Skeletal muscle tissue (tissue), 3 donors: ENCODE measurements at regions not wholly inside any gene's neighbourhood (a gene's known extent, or its start where the extent isn't known, plus 50 kb on each side); places are given as distances from the start of the nearest gene placed in this dataset.
"Not testable (repeated sequence)": the region's sequence is repeated elsewhere in the genome, so short reads cannot be mapped to it uniquely, and the experiment has no call there.

Source experiments
- H3K27ac ChIP-seq: one replicate; pipeline ENCODE4 v1.7.0; 2013; ENCODE audit warnings: mild to moderate bottlenecking, low read depth, low read length, inconsistent platforms
- H3K27me3 ChIP-seq, 3 donors: one replicate each; pipeline ENCODE4 v1.7.0; 2013; ENCODE audit warnings: low read length in 3 of 3; ENCODE audit not compliant: control insufficient read depth in 3 of 3, insufficient read depth in 3 of 3
- H3K36me3 ChIP-seq, 3 donors: one replicate each; pipeline ENCODE4 v1.7.0; 2013; ENCODE audit warnings: low read length in 3 of 3; ENCODE audit not compliant: control insufficient read depth in 3 of 3, insufficient read depth in 3 of 3
- H3K4me1 ChIP-seq, 3 donors: one replicate each; pipeline ENCODE4 v1.7.0; 2013; ENCODE audit warnings: low read length in 3 of 3, mild to moderate bottlenecking in 3 of 3; ENCODE audit not compliant: control insufficient read depth in 3 of 3, insufficient read depth in 3 of 3
- H3K4me3 ChIP-seq, 3 donors: one replicate each; pipeline ENCODE4 v1.7.0; 2013; ENCODE audit warnings: low read length in 3 of 3
- H3K9ac ChIP-seq, 3 donors: one replicate each; pipeline ENCODE4 v1.7.0; 2013; ENCODE audit warnings: low read length in 3 of 3, mild to moderate bottlenecking in 3 of 3, moderate library complexity in 2 of 3, low read depth in 1 of 3
- H3K9me3 ChIP-seq, 3 donors: one replicate each; pipeline ENCODE4 v1.7.0; 2013; ENCODE audit warnings: low read length in 3 of 3; ENCODE audit not compliant: control insufficient read depth in 3 of 3
- donor health status: Osteomylitis.

DNA sequence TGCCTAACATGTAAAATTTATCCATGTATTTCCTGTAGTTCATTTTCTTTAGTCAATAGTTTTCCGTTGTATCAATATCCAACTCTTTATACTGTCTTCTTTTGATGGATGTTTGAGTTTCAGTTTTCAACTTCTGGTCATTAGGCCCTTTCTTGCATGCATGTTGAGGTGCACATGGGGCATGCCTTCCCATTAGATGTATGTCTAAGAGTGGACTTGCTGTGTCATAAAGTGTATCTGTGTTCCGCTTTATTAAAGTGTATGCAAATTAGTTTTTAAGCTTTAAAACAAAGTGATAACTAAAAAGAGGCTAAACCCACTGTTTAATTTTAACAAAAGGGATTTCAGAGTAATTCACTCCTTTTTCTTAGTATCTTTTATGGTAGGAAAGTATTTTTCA lies 441.1 kb downstream of the PCNX1 start:
- no peaks in the 10 kb centered on the region for H3K27me3 ChIP-seq
- H3K9me3 ChIP-seq: no peaks in the 10 kb centered on the region
- no peaks in the 10 kb centered on the region for H3K4me1 ChIP-seq
- no peak overlapping the region for H3K9ac ChIP-seq
- H3K36me3 ChIP-seq: no peaks in the 10 kb centered on the region
- H3K4me3 ChIP-seq: no peak overlapping the region
- H3K27ac ChIP-seq: no peak overlapping the region

DNA sequence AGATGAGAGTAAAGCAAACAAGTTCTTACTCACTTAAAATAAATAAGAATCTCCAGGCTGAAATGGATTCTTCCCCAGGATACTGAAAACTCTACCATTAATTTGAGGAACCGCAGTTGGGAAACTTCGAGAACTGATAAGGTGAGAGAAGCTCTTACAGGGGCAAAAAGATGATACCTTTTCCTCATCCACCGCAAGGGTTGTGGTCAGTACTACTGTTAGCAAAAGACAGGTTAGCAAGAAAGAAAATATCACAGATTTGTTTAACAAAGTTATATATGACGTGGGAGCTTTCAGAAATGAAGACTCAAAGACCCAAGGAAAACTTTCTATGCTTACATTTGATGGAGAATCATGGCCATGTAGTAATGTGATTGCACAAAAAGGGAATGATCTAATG lies 441.6 kb downstream of the PCNX1 start:
- Histone ChIP-seq H3K36me3 (no peaks in the 10 kb centered on the region), H3K27ac (no peak overlapping the region), H3K4me3 (no peak overlapping the region), H3K9ac (no peak overlapping the region), H3K27me3 (no peaks in the 10 kb centered on the region), H3K4me1 (no peaks in the 10 kb centered on the region), H3K9me3 (no peaks in the 10 kb centered on the region)

DNA sequence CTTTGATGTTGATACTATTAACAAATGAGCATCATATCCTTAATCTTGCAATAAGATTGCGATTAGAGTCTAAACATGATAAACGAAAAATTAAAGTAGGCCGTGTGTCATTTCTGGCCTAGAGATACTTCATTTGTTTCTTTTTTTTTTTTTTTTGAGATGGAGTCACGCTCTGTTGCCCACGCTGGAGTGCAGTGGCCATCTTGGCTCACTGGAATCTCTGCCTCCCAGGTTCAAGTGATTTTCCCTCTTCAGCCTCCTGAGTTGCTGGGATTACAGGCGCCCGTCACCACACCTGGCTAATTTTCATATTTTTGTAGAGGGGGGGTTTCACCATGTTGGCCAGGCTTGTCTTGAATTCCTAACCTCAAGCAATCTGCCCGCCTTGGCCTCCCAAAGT lies 446.9 kb downstream of the PCNX1 start:
- Histone ChIP-seq H3K9ac (no peak overlapping the region), H3K9me3 (no peaks in the 10 kb centered on the region), H3K27me3 (no peaks in the 10 kb centered on the region), H3K27ac (no peak overlapping the region), H3K36me3 (no peaks in the 10 kb centered on the region), H3K4me1 (peaks cover 9 to 14% (median 11%) of the 10 kb centered on the region in 3 donors), H3K4me3 (no peak overlapping the region)

DNA sequence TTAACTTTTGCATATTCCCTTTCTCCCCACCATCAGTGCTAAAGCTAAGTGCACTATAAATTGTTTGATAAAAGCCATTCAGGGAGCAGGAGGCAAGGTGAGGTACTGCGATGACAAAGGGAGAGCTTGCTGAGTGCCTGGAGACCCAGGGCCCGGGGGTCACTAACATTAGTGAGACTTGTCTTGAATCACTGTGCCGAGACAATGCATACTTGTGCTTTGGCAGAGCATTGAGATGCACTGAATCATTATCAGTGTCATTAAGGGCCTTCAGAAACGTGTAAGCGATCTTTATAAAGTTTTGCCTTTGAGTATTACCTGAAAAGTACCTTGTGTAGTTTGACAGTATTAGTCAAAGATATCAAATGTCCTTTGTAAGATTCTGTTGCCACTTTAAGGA lies 447.5 kb downstream of the PCNX1 start:
- Histone ChIP-seq H3K9ac (no peak overlapping the region), H3K27ac (no peak overlapping the region), H3K9me3 (no peaks in the 10 kb centered on the region), H3K27me3 (no peaks in the 10 kb centered on the region), H3K4me1 (peaks cover 9 to 14% (median 11%) of the 10 kb centered on the region in 3 donors), H3K36me3 (no peaks in the 10 kb centered on the region), H3K4me3 (no peak overlapping the region)

DNA sequence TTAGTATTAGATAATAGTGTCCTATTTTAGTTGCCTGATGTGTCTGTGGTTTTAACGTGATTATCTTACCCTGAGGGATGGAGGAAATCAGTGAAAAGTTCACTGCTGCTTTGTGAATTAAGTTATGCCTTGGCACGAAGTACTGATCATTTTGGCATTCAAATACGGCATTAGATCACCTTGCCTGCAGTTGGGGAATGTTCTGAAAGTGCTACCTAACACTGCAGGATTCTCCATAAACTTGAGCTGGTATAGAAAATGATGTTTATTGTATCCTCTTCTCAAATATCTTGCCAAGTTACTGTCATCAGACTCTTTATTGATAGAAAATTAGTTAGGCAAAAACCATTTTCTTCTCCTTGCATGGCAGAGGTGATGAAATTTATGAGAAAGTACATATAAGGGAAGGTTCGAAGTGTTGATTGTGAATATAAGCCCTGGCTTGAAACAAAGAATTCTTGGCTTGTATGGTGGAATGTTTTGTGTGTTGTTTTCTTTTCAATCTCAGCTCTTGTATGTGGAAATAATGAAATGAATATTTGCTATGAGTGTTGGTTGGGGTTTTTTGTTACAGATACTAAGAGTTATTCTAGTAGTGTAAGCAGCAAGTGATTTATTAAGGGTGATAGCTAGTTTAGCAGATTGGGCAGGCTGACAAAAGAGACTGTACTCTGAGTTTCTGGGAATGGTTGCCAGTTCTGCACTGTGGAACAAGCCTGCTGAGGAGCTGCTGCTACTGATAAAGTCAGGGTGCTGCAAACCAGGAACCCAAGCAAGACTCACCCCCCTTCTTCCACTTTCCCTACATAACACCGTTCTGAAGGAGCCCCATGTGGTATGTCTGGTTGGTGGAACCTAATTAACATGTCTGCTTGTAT lies 448.3 kb downstream of the PCNX1 start:
- Histone ChIP-seq H3K27ac (no peak overlapping the region), H3K27me3 (no peaks in the 10 kb centered on the region), H3K9me3 (no peaks in the 10 kb centered on the region), H3K9ac (no peak overlapping the region), H3K4me1 (peaks cover 9 to 14% (median 11%) of the 10 kb centered on the region in 3 donors), H3K36me3 (no peaks in the 10 kb centered on the region), H3K4me3 (no peak overlapping the region)

DNA sequence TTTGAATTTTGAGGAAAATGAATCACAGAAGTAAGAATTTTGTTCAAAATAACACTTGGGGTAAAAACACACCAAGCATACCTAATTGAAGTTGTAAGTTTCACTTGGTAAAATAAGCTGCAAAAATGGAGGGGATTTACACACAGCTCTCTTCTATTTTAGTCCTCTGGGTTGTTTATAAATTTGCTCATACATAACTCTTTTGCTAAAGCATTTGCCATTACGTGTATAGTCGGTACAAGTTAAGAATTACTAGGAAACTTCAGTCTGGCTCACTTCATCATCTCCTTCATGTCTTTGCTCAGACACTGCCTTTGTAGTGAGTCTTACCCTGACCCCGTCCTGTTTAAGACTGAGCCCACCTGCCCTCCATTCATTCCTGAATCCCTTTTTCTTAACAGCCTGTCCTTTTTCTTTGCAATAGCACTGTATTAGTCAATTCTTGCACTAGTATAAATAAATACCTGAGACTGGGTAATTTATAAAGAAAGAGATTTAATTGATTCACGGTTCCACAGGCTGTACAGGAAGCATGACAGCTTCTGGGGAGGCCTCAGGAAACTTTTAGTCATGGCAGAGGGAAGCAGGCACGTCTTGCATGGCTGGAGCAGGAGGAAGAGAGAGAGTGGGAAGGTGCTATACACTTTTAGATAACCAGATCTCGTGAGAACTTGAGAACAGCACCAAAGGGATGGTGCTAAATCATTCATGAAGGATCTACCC lies 451.1 kb downstream of the PCNX1 start:
- Histone ChIP-seq H3K9ac (no peak overlapping the region), H3K27me3 (no peaks in the 10 kb centered on the region), H3K27ac (no peak overlapping the region), H3K9me3 (no peaks in the 10 kb centered on the region), H3K4me1 (peaks cover 9 to 14% (median 11%) of the 10 kb centered on the region in 3 donors), H3K4me3 (no peak overlapping the region), H3K36me3 (no peaks in the 10 kb centered on the region)

DNA sequence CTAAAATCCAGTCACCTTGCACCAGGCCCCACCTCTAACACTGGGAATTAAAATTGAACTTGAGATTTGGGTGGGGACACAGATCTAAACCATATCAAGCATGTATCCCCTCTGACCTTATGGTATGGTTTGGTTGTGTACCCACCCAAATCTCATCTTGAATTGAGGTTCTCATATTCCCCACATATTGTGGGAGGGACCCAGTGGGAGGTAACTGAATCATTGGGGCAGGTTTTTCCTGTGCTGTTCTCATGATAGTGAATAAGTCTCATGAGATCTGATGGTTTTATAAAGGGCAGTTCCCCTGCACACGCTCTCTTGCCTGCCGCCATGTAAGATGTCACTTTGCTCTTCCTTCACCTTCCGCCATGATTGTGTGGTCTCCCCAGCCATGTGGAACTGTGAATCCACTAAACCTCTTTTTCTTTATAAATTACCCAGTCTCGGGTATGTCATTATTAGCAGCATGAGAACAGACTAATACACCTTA lies 451.7 kb downstream of the PCNX1 start:
- H3K9me3 ChIP-seq, H3K36me3 ChIP-seq, H3K27ac ChIP-seq, H3K9ac ChIP-seq, H3K4me3 ChIP-seq, H3K27me3 ChIP-seq: not testable (repeated sequence)
- H3K4me1 ChIP-seq: peaks cover 9 to 14% (median 11%) of the 10 kb centered on the region in 3 donors

DNA sequence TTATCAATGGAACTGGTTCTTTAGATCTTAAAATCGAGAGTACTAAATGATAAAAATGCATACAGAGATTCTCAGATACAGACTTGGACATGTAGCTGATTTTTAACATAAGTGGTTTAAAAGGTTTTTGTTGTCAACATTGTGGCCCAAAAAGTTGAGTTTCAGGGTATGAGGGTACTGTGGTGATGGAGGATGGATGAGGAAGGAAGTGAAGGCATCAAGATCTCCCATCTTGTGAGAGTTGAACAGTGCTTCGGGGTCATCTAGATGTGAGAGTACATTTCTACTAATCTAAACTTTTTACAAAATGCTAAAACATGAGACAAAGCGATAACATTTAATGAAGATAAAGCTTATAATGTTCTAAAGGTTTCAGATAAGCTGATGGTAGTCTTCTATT lies 452.6 kb downstream of the PCNX1 start:
- Histone ChIP-seq H3K9me3 (no peaks in the 10 kb centered on the region), H3K27me3 (no peaks in the 10 kb centered on the region), H3K9ac (no peak overlapping the region), H3K4me1 (peaks cover 9 to 13% (median 9%) of the 10 kb centered on the region in 3 donors), H3K4me3 (no peak overlapping the region), H3K27ac (no peak overlapping the region), H3K36me3 (no peaks in the 10 kb centered on the region)

DNA sequence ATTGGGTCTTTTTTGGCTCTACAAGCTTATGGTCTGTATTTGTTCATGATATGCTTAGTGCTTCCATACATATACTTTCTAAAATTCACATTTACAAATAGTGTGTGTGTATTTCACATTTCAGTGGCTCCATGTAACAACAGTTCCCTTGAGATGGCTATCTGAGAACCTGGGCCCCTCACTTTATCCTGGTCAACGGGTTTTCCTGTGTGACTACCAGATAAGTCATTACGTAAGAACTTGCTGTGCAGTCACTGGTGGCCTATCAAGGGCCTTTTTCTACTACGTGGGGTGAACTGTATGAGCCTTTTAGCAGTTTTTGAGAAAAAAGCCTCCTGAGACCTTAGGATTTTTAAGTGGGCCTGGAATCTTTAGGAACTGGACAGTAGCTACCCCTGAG lies 454.1 kb downstream of the PCNX1 start:
- no peaks in the 10 kb centered on the region for H3K9me3 ChIP-seq
- no peak overlapping the region for H3K27ac ChIP-seq
- no peaks in the 10 kb centered on the region for H3K27me3 ChIP-seq
- H3K4me1 ChIP-seq: no peaks in the 10 kb centered on the region
- no peaks in the 10 kb centered on the region for H3K36me3 ChIP-seq
- no peak overlapping the region for H3K9ac ChIP-seq
- no peak overlapping the region for H3K4me3 ChIP-seq

DNA sequence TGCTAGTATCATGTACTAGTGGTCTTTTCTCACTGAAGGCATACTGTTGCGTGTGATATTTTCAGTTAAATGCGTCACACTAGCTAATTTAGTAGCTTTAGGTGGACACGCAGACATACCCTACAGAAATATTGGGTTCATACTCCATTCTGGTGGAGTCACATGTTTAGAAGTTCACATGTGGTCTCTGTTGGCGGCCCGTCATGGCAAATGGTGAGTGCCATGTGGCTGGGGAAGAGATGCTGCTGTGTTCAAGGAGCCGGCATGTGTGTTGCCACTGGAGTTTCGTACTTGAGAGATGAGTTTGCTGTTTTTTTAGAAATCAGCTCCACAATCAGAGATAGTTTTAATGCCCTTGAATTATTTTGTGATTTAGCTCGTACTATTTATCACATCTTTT lies 454.6 kb downstream of the PCNX1 start:
- Histone ChIP-seq H3K36me3 (no peaks in the 10 kb centered on the region), H3K4me1 (no peaks in the 10 kb centered on the region), H3K27me3 (no peaks in the 10 kb centered on the region), H3K4me3 (no peak overlapping the region), H3K9me3 (no peaks in the 10 kb centered on the region), H3K9ac (no peak overlapping the region), H3K27ac (no peak overlapping the region)
